ENCODE measurements at regions not wholly inside any gene's neighbourhood (a gene's known extent, or its start where the extent isn't known, plus 50 kb on each side); places are given as distances from the start of the nearest gene placed in this dataset.
A peak's percentile ranks its signal among the peaks of the same experiment; 100 is the strongest.

DNA sequence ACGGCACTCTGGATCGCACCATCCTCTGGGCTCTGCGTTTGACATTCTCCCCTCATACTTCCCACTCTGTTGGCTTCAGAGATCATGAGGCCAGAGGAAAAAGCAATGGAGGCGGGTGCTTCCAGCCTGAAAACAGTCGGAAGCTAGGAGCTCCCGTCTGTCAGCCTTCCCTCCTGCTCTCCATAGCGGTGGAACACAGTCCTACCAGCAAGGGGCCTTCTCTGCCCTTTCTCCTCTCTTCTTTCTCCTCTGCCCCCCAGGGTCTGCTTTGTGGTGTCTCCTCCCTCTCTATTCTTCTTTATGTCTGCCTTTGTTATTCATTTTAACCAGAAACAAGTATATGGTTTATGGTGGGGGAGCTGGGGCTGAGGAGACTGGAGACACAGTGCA is 152.5 kb upstream of the NFIB start:
- DNase-seq, result no peak

- DNase-seq, result no peak
Observed at GRCh38 chr9:14462950-14463349, 149.0 kb upstream of the NFIB start.

- peak in 1 of 3 experiments; percentile 1 for DNase-seq
Observed at GRCh38 chr9:14455243-14455642, 141.3 kb upstream of the NFIB start.

- peak in 1 of 3 experiments; percentile 59 for DNase-seq
Observed at GRCh38 chr9:14453286-14453685, 139.3 kb upstream of the NFIB start.

GRCh38 chr9:14452539-14452938 is 138.6 kb upstream of the NFIB start:
- no peak for DNase-seq

DNA sequence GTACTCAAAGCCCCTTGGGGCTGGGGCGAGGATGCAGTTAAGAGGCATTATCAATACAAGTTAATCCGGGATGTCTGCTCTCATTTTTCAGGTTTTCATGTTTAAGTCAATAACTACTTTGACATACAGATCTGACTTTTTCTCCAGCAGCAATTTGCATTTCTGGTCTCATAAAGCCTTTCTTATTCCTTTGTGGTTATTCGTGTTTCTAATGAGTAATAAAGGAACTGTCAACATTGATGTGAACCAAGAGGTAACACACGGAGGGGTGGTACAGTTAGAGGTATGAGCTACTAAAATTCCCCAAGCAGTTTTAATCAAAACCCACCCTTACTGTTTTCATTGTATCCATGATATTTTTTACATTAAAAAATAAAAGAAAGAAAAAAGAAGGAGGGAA is 138.0 kb upstream of the NFIB start:
- DNase-seq, result no peak

DNA sequence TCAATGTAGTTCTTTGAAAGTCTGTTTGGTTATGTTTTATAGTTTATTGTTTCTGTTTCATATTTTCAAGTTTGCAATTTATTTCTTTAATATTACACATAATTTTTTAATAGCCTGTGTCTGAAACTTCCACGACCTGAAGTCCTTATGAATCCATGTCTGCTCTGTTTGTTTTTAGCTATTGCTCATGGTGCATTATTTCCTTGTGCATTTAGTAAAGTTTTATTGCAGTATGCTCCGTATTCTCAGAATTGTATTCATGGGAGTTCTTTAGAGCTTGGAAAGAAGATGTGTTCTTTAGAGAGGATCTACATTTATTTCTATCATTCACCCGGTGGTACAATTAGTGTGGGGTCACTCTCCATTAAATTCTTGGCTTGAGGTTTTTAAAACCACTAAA is 133.2 kb upstream of the NFIB start:
- no peak for DNase-seq

- no peak for DNase-seq
Observed at GRCh38 chr9:14445946-14446345, 132.0 kb upstream of the NFIB start.

DNA sequence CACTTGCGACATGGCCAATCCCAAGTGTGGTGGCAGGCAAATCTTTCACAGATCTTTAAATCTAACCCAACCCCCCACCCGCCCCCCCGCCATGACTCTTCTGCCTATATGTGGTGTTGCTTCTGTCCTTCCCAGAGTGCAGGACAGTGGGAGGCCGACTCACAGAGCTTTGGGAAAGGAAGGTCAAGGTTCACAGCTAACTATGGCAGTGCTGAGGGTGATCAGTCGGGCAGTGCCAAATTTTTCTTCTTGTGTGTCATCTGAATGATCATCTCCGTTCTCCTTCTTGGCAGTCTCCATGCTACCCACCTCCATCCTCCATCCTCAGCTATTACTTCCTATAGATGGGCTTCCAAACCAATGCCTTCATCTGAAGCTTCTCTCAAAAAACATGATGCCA is 129.0 kb upstream of the NFIB start:
- DNase-seq, result no peak

DNA sequence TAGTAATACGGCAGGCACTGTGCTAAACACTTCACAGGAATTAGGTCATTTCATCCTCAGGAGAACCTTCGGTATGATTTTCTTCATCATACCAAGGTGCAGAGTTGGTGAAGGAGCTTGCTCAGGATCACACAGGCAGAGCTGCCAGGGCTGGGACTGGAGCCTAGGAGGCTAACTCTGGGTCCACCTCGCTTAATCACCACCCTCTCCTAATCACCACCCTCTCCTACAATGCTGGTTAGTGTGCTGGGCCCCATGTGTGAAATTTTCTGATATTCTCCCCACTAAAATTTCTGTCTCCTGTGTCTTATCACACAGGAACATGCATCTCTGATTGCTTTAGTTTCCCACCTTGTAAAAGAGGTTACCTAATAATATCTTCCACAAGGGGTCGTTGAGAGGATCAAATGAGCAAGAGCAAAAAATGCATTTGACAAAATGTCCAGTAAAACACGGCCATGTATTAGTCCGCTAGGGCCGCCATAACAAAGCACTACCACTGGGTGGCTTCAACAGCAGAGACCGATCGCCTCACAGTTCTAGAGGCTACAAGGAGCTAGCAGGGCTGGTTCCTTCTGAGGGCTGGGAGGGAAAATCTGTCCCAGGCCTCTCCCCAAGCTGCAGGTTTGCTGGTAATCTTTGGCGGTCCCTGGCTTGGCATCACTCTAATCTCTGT is 128.2 kb upstream of the NFIB start:
- DNase-seq, result no peak

DNA sequence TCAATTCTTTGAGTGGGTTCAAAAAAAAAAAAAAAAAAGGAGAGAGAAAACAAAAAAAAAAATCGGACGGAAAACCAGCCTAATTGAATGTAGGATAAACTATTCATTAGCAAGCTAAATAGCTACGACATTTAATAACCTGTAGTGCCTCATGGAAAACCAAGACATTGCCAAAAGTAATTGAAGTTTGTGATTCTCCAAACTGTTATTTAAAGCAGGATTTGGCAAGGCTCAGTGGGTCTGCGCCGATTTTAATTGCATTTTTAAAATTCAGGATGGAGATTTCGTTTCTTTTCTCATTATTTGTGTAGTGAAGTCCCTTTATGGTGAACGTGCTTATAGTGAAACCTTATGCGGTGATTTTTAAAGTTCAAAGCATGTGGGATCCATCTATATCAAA is 127.2 kb upstream of the NFIB start:
- no peak for DNase-seq

DNA sequence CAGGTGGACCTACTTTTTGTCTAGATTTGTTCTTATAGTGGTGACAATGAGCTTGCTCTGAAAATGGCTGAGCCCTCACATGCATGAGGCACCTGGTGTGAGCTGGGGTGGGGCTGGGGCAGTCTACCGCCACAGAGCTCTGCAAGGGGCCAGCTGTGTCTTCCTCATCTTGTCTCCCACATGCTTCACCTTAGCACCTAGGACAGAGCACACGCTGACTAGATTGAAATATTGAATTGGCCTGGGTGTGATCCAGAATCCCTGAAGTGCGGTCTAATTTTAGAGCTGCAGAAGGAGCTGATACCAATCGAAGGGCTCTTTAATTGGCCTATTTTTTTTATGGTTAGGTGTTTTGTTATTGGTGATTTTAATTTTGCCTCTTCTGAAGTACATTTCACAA is 126.1 kb upstream of the NFIB start:
- DNase-seq, result no peak

DNA sequence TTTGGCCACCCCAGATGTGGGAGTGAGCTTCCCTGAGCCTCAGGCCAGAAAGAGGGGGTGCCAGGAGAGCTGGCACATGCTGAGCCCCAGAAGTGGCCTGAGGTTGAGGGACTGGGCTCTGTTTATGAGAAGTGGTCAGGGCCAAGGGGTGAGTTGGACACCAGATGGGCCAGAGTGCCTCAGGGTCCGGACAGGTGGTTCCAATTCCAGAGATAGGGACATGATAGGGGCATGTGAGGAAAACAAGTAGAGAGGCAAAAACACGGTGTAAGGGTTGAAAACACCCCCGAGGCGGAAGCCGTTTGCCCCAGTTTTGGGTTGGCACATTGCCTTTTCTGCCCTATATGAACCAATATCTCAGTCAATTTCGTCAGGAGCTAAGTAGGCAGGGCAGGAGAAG is 125.6 kb upstream of the NFIB start:
- no peak for DNase-seq

DNA sequence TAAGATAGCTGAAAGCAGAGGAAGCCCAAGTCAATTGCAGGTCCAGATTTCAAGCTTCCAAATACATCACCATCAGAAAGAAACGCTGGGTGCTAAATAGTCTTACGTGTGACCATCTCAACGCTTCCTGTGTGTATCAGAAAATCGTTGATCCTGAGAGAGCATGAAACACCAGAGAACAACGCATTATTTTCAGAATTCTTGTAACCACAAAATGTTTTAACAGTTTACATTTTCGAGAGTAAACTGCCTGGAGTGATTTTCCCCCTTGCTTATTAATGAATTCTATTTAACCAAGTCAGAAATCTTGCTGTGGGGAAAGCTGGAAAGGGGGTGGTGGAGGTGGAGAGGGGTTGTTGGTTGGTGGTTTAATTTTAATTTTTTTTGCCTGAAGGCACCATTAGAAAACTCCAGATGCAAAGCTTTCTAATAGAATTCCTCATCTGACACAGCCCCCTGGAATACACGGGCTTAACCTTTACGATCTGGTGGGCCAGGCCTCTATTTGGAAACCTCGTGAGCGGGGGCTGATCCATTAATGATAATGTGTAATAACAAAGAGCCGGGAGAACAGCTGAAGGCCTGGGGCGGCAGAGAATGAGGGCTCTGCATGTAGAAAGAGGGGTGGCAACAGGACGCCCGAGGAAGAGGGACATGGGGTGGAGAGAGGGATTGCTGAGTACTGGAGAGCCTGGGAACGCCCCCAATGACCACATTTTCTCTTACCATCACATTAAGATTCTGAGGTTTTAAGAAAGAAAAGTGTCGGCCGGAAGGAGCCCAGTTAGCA is 124.5 kb upstream of the NFIB start:
- DNase-seq, result no peak

DNA sequence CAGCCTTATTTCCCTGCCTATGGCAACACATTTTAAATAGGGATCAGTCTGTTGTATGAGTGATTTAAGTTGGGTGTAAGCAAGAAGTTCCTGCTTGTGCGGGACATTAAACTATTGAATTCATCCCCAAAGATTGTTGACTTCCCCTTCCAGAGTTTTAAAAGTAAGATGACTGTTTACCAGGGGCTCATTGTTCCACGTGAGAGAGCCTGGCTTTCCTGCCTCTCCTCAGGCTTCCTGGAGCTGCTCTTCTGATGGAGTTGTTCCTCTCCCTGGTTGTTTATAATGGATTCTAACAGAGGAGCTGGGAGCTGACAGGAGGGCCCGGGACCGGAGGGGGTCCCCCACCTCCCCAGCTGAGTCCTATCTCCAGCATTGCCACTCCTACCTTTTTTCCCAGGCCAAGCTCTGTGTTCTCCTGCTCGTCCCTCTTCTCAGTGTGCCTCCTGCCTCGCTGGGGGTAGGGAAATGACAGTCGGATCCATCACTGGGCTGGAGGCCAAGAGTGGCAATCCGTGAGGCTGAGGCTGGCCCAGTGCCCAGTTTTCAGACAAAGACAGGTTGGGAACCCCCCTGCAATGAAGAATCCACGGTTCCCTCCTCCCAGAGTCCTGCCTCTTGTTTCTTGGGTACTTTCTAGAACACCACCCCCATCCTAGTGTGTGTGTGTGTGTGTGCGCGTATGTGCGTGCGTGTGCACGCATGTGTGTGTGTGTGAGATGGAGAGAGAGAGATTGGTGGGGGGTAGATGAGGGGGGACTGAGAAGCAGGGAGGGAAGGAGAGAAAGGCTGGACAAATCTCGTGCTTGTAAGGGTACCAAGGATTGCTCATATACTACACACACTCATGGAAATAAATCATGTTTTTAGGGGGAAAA is 123.7 kb upstream of the NFIB start:
- DNase-seq, result peak; percentile 57 to 82 (median 68)

DNA sequence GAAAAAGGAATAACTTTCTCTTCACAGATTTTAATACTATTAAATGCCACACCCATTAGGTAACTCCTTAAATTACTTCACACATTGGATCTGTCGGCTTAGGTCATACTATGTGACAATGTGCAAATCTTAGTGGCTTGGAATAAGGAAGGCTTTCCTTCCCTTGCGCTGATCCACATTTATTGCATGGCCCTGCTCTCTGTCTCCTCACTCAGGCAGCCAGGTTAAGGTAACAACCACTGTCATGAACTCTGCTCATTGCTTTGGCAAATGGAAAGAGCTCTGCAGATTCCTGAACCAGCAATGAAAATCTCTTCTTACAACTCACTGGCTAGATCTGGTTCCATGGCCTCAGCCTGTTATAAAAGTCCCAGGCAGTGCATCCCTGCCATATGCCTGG is 121.9 kb upstream of the NFIB start:
- no peak for DNase-seq

DNA sequence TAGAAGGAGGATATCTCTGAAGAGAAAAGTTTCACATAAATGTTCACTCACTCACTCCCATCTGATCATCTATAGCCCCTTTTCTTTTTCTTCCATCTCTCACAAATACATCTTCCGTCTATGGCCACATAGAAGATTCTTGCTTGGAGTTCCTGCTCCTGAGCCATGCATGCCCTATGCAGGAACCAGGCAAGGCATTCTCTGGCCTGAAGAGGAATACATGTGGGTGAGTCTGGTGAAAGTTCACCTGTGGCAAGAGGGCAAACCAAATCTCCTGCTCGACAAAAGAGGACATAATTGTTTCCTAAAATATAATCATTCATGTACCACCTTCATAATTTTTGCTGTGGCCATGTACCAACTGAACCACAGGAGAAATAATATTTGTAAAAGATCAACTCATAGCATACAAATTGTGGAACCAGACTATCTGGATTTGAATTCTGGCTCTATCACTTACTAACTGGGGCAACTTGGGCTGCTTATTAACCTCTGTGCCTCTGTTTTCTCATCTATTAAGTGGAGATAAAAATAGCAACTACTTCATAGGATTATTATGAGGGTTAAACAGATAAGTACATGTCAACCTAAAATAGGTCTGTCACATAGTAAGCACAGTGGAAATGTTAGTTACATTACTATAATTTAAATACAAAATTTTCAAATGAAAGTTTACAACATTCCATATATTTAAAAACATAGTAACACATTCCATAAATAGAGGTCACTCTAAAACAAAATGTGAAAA is 121.2 kb upstream of the NFIB start:
- peak in 1 of 3 experiments; percentile 5 for DNase-seq

- no peak for DNase-seq
Observed at GRCh38 chr9:14434158-14434504, 120.2 kb upstream of the NFIB start.

DNA sequence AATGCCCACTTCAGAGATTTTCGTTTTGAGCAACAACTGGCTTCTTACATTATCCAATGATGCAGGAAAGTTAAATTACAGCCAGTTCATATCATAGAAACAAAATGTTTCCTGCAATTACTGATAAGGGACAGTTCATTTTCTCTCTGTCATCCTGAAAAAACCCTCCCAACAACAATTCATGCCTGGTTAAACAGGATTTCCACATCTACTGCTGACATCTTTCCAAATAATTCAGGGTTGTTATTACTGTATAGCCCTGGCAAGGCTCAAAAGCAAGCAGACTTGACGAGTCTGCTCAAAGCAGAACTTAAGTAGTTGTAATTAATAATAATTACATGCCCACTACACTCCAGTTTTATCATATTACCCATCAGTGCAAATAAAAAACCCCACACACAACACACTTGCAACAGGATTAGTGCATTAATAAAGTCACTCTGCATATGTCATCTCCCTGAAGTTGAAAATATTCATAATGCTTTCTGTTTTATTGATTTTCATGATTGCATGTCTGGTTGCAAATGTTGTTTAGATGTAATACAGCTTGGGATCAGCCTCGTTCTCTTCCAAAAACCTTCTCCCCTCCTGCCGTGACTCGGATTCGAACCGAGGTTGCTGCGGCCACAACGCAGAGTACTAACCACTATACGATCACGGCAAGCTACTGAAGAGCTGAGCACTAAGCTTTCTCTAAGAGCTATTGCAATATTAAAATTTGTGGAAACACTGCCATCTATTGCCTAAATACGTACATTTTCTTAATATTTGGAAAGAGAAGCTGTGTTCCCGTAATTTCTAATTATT is 119.6 kb upstream of the NFIB start:
- peak in 2 of 3 experiments; percentile 27 to 71 for DNase-seq

- DNase-seq, result no peak
Observed at GRCh38 chr9:14432666-14433350, 118.9 kb upstream of the NFIB start.

- peak; percentile 35 to 84 (median 67) for DNase-seq
Observed at GRCh38 chr9:14428781-14429230, 114.9 kb upstream of the NFIB start.

Measured in NCI-H1417 (cell line).